Breast epithelium (tissue), 3 donors: ENCODE measurements at regions not wholly inside any gene's neighbourhood (a gene's known extent, or its start where the extent isn't known, plus 50 kb on each side); places are given as distances from the start of the nearest gene placed in this dataset.

Experiments
- CTCF ChIP-seq, 3 donors: fragments of 450-650 bp; IDR thresholded peaks; one replicate each; pipeline ENCODE4 v1.5.1; 2016 to 2017; ENCODE audit warnings: antibody characterized with exemption in 3 of 3, mild to moderate bottlenecking in 3 of 3, moderate library complexity in 3 of 3
- POLR2A ChIP-seq: fragments of 450-650 bp; IDR thresholded peaks from one replicate; pipeline ENCODE4 v1.6.1; 2016; ENCODE audit warnings: antibody characterized with exemption, mild to moderate bottlenecking, moderate library complexity
- POLR2AphosphoS5 ChIP-seq, 3 donors: sonication (generic); formaldehyde crosslinking; IDR thresholded peaks; one replicate each; pipeline ENCODE4 v1.6.1; 2017; ENCODE audit warnings: antibody characterized with exemption in 3 of 3

- TF ChIP-seq CTCF (IDR thresholded peaks at IDR 0.05) (no peak), POLR2AphosphoS5 (IDR thresholded peaks at IDR 0.05) (no peak), POLR2A (no peak)
These were observed 137.8 kb upstream of the AJAP1 start for GRCh38 chr1:4516596-4516995.
